Stimulated activated naive CD8-positive, alpha-beta T cell treated with anti-CD3 and anti-CD28 coated beads, Interleukin-15, amount 100 ng/mL, for 72 hours (primary cell): ENCODE measurements at regions not wholly inside any gene's neighbourhood (a gene's known extent, or its start where the extent isn't known, plus 50 kb on each side); places are given as distances from the start of the nearest gene placed in this dataset.

Experiments
- ATAC-seq: fragments of 150-1000 bp; cut with Tn5 transposase; 2 replicates; pipeline ENCODE4 v1.10.0; 2021; ENCODE audit warnings: mild to moderate bottlenecking, moderate library complexity
- DNase-seq, 2 donors: peaks; one replicate each; pipeline ENCODE4 v3.0.0; 2021 to 2022
- H3K27ac Mint-ChIP-seq, 2 donors: one replicate each; pipeline ENCODE4 v1.8.0; 2022; ENCODE audit warnings: mild to moderate bottlenecking in 2 of 2, mixed read lengths in 2 of 2, moderate library complexity in 2 of 2
- H3K27me3 Mint-ChIP-seq: one replicate; pipeline ENCODE4 v1.8.0; 2022; ENCODE audit warnings: mixed read lengths
- H3K4me1 Mint-ChIP-seq: one replicate; pipeline ENCODE4 v1.8.0; 2022; ENCODE audit warnings: mild to moderate bottlenecking, mixed read lengths
- H3K4me3 Mint-ChIP-seq, 2 donors: one replicate each; pipeline ENCODE4 v1.8.0; 2022; ENCODE audit warnings: mild to moderate bottlenecking in 2 of 2, mixed read lengths in 2 of 2, moderate library complexity in 1 of 2
- H3K9me3 Mint-ChIP-seq, 2 donors: one replicate each; pipeline ENCODE4 v1.8.0; 2022; ENCODE audit warnings: mixed read lengths in 2 of 2

GRCh38 chr5:58150926-58151325 lies 309.0 kb downstream of the PLK2 start:
- no peak for ATAC-seq
- no peak for DNase-seq
- Mint-ChIP-seq H3K9me3 (peaks cover 0 to 4% of the 10 kb centered on the region in 2 donors), H3K4me1 (no peaks in the 10 kb centered on the region), H3K27me3 (no peaks in the 10 kb centered on the region), H3K4me3 (no peak overlapping the region), H3K27ac (no peak overlapping the region)

- no peaks in the 10 kb centered on the region for H3K27me3 Mint-ChIP-seq
- no peaks in the 10 kb centered on the region for H3K4me1 Mint-ChIP-seq
- ATAC-seq (no peak), DNase-seq (no peak)
- no peak overlapping the region for H3K27ac Mint-ChIP-seq
- peaks cover 0 to 4% of the 10 kb centered on the region in 2 donors for H3K9me3 Mint-ChIP-seq
- H3K4me3 Mint-ChIP-seq, result no peak overlapping the region
These were observed 310.1 kb downstream of the PLK2 start for GRCh38 chr5:58149746-58150145.

DNA sequence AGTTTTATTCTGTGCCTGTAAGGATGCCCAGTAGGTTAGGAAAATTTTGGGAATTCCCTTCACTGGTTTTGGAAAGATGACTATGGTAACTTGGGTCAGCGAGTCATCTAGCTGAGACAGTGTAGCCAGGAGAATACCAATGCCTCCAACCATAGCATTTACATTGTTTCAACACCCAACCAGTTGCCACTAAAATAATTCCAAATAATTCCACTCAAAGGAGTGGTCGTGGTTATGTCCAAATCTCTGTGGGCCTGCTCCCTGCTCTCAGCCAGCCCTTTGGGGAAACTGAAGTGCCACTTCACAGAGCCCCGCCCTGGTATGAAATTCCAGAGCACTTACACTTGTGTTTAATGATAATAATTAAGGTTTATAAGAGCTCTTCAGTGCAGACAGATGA lies 310.5 kb downstream of the PLK2 start:
- H3K9me3 Mint-ChIP-seq, result peaks cover 0 to 4% of the 10 kb centered on the region in 2 donors
- H3K27me3 Mint-ChIP-seq, result no peaks in the 10 kb centered on the region
- ATAC-seq, result no peak
- H3K4me1 Mint-ChIP-seq, result no peaks in the 10 kb centered on the region
- DNase-seq, result no peak
- H3K4me3 Mint-ChIP-seq, result no peak overlapping the region
- no peak overlapping the region for H3K27ac Mint-ChIP-seq

GRCh38 chr5:58148254-58148775 lies 311.6 kb downstream of the PLK2 start:
- Mint-ChIP-seq H3K4me3 (no peak overlapping the region), H3K9me3 (peaks cover 0 to 4% of the 10 kb centered on the region in 2 donors), H3K4me1 (no peaks in the 10 kb centered on the region), H3K27me3 (no peaks in the 10 kb centered on the region), H3K27ac (no peak overlapping the region)
- DNase-seq (no peak), ATAC-seq (no peak)

DNA sequence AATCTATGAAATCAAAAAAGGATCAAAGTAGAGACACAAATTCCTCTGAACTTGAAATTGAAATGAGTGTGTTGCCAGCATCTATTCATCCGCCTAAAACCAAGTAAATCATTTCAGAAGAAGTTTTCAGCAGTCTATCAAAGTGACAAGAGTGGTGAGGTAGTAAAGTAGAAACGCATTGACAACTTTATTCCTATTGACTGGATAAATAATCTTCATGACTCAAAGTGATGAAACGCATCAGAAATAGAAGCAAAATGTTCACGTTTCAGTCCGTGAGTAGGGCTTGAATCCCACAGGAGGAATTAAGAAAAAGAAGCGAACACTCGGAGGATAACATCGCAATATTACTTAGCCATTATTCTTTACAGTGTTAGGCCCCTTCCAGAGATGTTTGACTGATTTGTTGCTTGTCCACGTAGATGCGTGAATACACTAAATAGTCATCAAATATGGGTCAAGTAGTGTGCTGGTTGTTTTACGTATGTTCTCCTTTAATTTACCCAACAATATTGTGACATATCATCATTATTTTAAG lies 314.4 kb downstream of the PLK2 start:
- DNase-seq, result no peak
- no peaks in the 10 kb centered on the region for H3K27me3 Mint-ChIP-seq
- no peaks in the 10 kb centered on the region for H3K4me1 Mint-ChIP-seq
- no peaks in the 10 kb centered on the region for H3K9me3 Mint-ChIP-seq
- no peak overlapping the region for H3K4me3 Mint-ChIP-seq
- no peak for ATAC-seq
- H3K27ac Mint-ChIP-seq, result no peak overlapping the region

DNA sequence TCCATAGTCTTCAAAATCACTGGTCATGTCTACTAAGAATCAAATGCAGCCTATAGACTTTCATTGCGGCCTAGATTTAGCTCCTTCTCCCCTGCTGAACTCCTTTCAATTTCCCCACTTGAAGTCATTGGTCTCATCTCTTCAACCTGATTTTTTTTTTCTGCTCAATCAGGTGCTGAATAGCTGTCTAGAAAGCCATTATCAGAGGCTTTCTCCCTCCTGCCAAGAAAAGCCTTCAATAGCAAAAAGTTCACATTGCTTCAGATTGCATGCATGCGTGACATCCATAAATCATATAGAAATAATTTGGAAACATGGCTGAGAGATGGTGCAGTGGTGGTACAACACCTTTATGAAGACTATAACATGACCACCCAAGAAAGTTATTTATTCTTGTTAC lies 316.2 kb downstream of the PLK2 start:
- Mint-ChIP-seq H3K27me3 (no peaks in the 10 kb centered on the region), H3K4me1 (no peaks in the 10 kb centered on the region), H3K9me3 (no peaks in the 10 kb centered on the region), H3K4me3 (no peak overlapping the region), H3K27ac (no peak overlapping the region)
- ATAC-seq (no peak), DNase-seq (no peak)

DNA sequence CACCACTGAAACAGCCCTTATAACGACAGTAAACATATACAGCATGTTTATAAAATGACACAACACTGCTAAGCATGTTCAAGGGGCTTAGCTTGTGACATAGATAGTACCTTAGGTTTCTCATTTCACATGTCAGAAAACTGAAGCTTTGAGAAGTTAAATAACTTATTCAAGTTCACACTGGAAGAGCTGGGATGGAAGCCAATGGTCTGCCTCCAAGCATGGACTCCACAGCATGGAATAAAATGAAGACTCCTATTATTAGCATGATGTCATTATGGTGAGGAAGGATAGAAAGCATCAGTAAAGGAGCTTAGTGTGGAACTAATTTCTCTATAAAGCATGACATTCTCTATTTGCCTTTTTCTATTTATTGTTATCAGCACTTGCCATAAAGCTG lies 316.7 kb downstream of the PLK2 start:
- no peak for ATAC-seq
- Mint-ChIP-seq H3K4me1 (no peaks in the 10 kb centered on the region), H3K27ac (no peak overlapping the region), H3K27me3 (no peaks in the 10 kb centered on the region), H3K4me3 (no peak overlapping the region), H3K9me3 (no peaks in the 10 kb centered on the region)
- DNase-seq, result no peak

DNA sequence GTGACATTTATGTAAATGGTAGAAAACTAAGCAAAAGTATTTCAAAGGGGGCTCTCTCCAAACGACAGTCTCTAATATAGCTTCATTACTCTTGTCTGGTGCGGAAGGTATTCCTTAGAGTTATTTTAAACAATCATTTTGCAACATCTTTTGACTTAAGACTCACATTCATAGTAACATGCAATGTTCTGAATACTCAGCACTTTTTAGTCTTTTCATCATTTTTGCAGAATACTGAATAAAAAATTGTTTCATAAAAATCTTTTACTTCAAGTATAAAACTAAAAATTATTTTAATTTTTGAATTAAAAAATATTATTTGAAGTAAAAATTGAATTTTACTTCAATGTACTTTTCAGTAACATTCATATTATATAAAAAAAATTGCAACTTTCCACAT lies 321.1 kb downstream of the PLK2 start:
- H3K9me3 Mint-ChIP-seq, result no peaks in the 10 kb centered on the region
- H3K4me1 Mint-ChIP-seq, result no peaks in the 10 kb centered on the region
- ATAC-seq (no peak), DNase-seq (no peak)
- H3K27ac Mint-ChIP-seq, result no peak overlapping the region
- no peaks in the 10 kb centered on the region for H3K27me3 Mint-ChIP-seq
- H3K4me3 Mint-ChIP-seq, result no peak overlapping the region

DNA sequence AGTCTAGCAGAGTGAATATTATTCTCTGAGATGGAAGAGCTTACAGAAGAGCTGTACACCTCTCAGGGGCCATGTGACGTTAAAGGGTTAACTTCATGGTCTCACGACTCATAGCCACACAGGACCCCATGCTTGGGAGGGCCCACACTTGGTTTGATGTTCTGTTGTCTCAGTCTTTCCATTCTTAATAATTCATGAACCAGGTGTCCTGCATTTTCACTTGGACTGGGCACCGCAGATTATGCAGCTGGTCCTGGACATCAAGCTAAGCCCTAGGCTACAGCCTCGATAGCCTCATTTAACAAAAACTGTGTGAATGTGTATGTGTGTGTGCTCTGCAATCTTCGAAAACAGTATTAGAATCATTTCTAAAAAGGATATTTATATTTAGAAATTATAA lies 323.5 kb downstream of the PLK2 start:
- no peak overlapping the region for H3K4me3 Mint-ChIP-seq
- no peaks in the 10 kb centered on the region for H3K9me3 Mint-ChIP-seq
- H3K4me1 Mint-ChIP-seq, result no peaks in the 10 kb centered on the region
- DNase-seq (no peak), ATAC-seq (no peak)
- H3K27me3 Mint-ChIP-seq, result no peaks in the 10 kb centered on the region
- H3K27ac Mint-ChIP-seq, result no peak overlapping the region

DNA sequence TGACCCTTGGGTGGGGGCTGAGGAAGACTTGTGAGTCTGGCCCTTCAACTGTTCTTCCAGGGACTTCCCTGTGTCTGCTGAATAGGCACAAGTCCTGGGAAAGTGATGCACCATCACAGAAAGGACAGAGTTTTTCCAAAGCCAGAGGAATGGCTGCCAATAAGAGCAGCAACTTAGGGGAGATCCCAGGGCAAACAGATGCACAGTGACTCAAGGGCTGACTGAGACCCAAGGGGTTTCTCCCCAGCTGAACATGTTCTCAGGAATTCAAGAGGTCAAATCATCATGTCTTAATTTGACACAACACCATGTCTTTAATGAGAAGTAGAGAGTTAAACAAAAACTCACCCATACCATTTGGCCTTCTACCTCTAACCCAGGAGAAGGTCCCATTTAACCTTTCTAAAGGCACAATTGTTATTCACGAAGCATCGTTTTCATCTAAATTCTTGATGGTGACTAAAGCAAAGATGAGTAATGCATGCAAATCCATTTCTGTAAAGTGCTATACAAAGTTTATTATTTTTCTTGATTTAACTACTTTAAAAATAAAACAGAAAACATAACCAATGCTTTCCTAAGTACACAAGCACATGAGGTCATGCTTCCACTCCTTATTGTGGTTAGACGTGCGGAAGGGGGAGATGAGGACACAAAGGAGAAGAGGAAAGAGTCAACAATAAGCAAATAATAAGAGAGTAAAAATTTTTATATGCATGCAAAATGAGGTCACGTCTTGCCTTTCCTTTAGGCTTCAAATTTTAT lies 324.1 kb downstream of the PLK2 start:
- H3K9me3 Mint-ChIP-seq, result no peaks in the 10 kb centered on the region
- no peak for DNase-seq
- no peak for ATAC-seq
- H3K4me1 Mint-ChIP-seq, result no peaks in the 10 kb centered on the region
- no peak overlapping the region for H3K4me3 Mint-ChIP-seq
- no peaks in the 10 kb centered on the region for H3K27me3 Mint-ChIP-seq
- no peak overlapping the region for H3K27ac Mint-ChIP-seq

GRCh38 chr5:58133631-58134296 lies 326.1 kb downstream of the PLK2 start:
- no peak overlapping the region for H3K27ac Mint-ChIP-seq
- ATAC-seq (no peak), DNase-seq (no peak)
- H3K4me1 Mint-ChIP-seq, result no peaks in the 10 kb centered on the region
- no peak overlapping the region for H3K4me3 Mint-ChIP-seq
- no peaks in the 10 kb centered on the region for H3K27me3 Mint-ChIP-seq
- H3K9me3 Mint-ChIP-seq, result no peaks in the 10 kb centered on the region

DNA sequence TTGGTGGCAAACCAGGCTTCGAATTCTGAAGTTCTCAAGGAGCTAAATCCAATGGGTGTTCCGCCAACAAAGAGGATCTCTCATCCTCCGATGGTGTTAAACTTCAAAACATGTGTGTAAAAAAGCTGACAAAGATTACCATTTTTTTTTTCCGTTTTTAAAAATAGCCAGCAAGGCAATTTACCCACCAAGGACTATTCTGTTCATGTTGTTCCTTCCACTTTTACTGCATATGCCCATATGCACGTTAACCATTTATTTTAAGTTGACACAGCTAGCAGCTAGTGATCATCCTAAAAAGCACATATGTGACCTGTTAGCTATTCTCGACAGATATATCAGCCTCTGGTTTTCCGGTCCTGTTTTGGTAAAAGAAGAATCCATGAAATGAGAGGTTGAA lies 326.7 kb downstream of the PLK2 start:
- ATAC-seq, result no peak
- no peak for DNase-seq
- no peak overlapping the region for H3K27ac Mint-ChIP-seq
- no peaks in the 10 kb centered on the region for H3K27me3 Mint-ChIP-seq
- no peaks in the 10 kb centered on the region for H3K4me1 Mint-ChIP-seq
- no peaks in the 10 kb centered on the region for H3K9me3 Mint-ChIP-seq
- no peak overlapping the region for H3K4me3 Mint-ChIP-seq

- DNase-seq (no peak), ATAC-seq (no peak)
- Mint-ChIP-seq H3K27me3 (no peaks in the 10 kb centered on the region), H3K4me3 (no peak overlapping the region), H3K27ac (no peak overlapping the region), H3K9me3 (no peaks in the 10 kb centered on the region), H3K4me1 (no peaks in the 10 kb centered on the region)
These were observed 332.3 kb downstream of the PLK2 start for GRCh38 chr5:58127255-58128220.

DNA sequence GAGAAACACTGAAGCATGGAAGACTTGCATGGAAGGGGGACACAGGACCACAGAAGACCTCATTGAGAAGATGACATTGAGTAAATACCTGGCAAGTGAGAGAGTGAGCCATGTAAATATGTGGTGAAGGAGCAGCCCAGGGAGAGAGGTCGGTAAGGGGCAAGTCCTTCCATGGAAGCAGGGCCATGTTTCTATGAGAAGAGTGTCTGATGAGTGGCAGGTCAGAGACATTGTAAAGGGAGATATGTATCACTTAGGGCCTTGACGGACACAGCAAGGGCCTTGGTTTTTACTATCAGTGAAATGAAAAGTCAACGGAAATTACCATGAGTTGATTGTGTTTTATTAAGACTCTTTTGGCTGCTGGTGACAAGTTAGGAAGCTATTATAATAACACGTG lies 336.4 kb downstream of the PLK2 start:
- no peaks in the 10 kb centered on the region for H3K4me1 Mint-ChIP-seq
- H3K27ac Mint-ChIP-seq, result no peak overlapping the region
- H3K4me3 Mint-ChIP-seq, result no peak overlapping the region
- DNase-seq, result no peak
- peaks cover 4% of the 10 kb centered on the region for H3K27me3 Mint-ChIP-seq
- no peaks in the 10 kb centered on the region for H3K9me3 Mint-ChIP-seq
- ATAC-seq, result no peak

DNA sequence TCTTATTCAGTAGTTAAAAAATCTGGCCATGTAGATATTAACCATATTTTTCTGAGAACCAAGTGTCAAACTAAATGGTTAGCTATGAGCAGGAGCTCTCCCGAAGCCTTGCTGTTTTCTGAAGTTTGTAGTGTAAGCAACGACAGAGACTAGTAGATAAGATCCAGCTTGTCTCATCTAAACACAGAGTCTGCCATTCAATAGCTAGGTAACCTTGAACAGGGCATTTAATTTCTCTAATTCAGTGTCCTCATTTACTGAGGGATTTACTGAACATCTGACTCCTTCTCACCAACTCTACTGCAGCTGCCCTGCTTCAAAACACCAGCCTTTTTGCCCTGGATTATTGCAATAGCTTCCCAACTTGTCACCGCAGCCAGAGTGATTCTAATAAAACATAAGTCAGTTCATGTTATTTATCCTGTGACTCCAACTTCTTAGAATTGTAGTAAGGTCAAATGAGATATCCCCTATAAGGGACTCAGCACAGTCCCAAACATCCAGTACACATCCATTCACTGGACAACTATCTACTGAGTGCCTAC lies 337.0 kb downstream of the PLK2 start:
- Mint-ChIP-seq H3K27ac (no peak overlapping the region), H3K4me1 (no peaks in the 10 kb centered on the region), H3K4me3 (no peak overlapping the region), H3K27me3 (peaks cover 8% of the 10 kb centered on the region), H3K9me3 (no peaks in the 10 kb centered on the region)
- DNase-seq, result no peak
- no peak for ATAC-seq
